DMS 273 (cell line): ENCODE measurements at regions not wholly inside any gene's neighbourhood (a gene's known extent, or its start where the extent isn't known, plus 50 kb on each side); places are given as distances from the start of the nearest gene placed in this dataset.
A peak's percentile ranks its signal among the peaks of the same experiment; 100 is the strongest.
"Not testable (repeated sequence)": the region's sequence is repeated elsewhere in the genome, so short reads cannot be mapped to it uniquely, and the experiment has no call there.

Experiments used
- DNase-seq: peaks from one replicate; lab custom pipeline; 2025; ENCODE audit not compliant: unreplicated experiment; lab: John Stamatoyannopoulos, UW

GRCh38 chr14:106069804-106070625 is 543.6 kb downstream of the TMEM121 start:
- no peak for DNase-seq

GRCh38 chr14:106080922-106081321 is 554.5 kb downstream of the TMEM121 start:
- DNase-seq, result peak; percentile 15

GRCh38 chr14:106081721-106082120 is 555.3 kb downstream of the TMEM121 start:
- DNase-seq, result not testable (repeated sequence)

- no peak for DNase-seq
These were observed 556.7 kb downstream of the TMEM121 start for GRCh38 chr14:106083082-106083481.

- DNase-seq, result no peak
These were observed 561.5 kb downstream of the TMEM121 start for GRCh38 chr14:106087837-106088236.

GRCh38 chr14:106088860-106089259 is 562.5 kb downstream of the TMEM121 start:
- DNase-seq, result not testable (repeated sequence)

- DNase-seq, result peak; percentile 89
These were observed 568.3 kb downstream of the TMEM121 start for GRCh38 chr14:106094654-106095189.

GRCh38 chr14:106107703-106108102 is 581.3 kb downstream of the TMEM121 start:
- no peak for DNase-seq

- DNase-seq, result no peak
These were observed 583.0 kb downstream of the TMEM121 start for GRCh38 chr14:106109337-106109736.

GRCh38 chr14:106115401-106115800 is 589.0 kb downstream of the TMEM121 start:
- no peak for DNase-seq

GRCh38 chr14:106116339-106116930 is 590.1 kb downstream of the TMEM121 start:
- not testable (repeated sequence) for DNase-seq

- no peak for DNase-seq
These were observed 593.7 kb downstream of the TMEM121 start for GRCh38 chr14:106120101-106120500.

GRCh38 chr14:106129274-106129673 is 602.9 kb downstream of the TMEM121 start:
- DNase-seq, result no peak

GRCh38 chr14:106129904-106130661 is 603.7 kb downstream of the TMEM121 start:
- not testable (repeated sequence) for DNase-seq

- not testable (repeated sequence) for DNase-seq
These were observed 606.7 kb downstream of the TMEM121 start for GRCh38 chr14:106133126-106133525.

GRCh38 chr14:106134886-106135285 is 608.5 kb downstream of the TMEM121 start:
- DNase-seq, result no peak

GRCh38 chr14:106141242-106142220 is 615.1 kb downstream of the TMEM121 start:
- DNase-seq, result peak; percentile 26

GRCh38 chr14:106145731-106146130 is 619.3 kb downstream of the TMEM121 start:
- DNase-seq, result not testable (repeated sequence)

GRCh38 chr14:106153362-106153955 is 627.1 kb downstream of the TMEM121 start:
- DNase-seq, result peak; percentile 77

GRCh38 chr14:106163316-106163715 is 636.9 kb downstream of the TMEM121 start:
- DNase-seq, result no peak
